IMR-90 (cell line): ENCODE measurements at regions not wholly inside any gene's neighbourhood (a gene's known extent, or its start where the extent isn't known, plus 50 kb on each side); places are given as distances from the start of the nearest gene placed in this dataset.

Experiments used
- ATAC-seq: fragments of 200-7000 bp; cut with Tn5 transposase; 2 replicates; pipeline ENCODE4 v1.9.1; 2020; ENCODE audit warnings: low read depth, mild to moderate bottlenecking, moderate library complexity
- BruUV-seq: library from RNA; stranded (reverse); fragments of 400-500 nt; replicated peaks from 2 replicates; lab custom pipeline; 2021; lab: Mats Ljungman, UMichigan
- CTCF ChIA-PET: fragments of 300-600 bp; formaldehyde crosslinking; extraction: SDS; loops from one replicate; lab custom pipeline; 2021; ENCODE audit warnings: antibody characterized with exemption; lab: Yijun Ruan, JAX
- POLR2A ChIA-PET: fragments of 300-600 bp; sonication (Branson Sonifier 250); formaldehyde crosslinking; loops from one replicate; lab custom pipeline; 2022; ENCODE audit warnings: antibody characterized with exemption; ENCODE audit not compliant: unreplicated experiment; lab: Charles Lee
- DNase-seq: peaks from one replicate; pipeline ENCODE4 v3.0.0; 2013
- H2AFZ ChIP-seq: replicated peaks from 2 replicates; pipeline ENCODE3; 2013; ENCODE audit warnings: low read length, mild to moderate bottlenecking; ENCODE audit not compliant: poor library complexity
- H2AK5ac ChIP-seq: 2 replicates; pipeline ENCODE4 v1.6.1; 2013; ENCODE audit warnings: low read depth, low read length, inconsistent platforms
- H2AK9ac ChIP-seq: replicated peaks from 2 replicates; pipeline ENCODE3; 2013; ENCODE audit warnings: mild to moderate bottlenecking, low read depth, low read length, moderate library complexity; ENCODE audit not compliant: poor library complexity
- H2BK120ac ChIP-seq: 2 replicates; pipeline ENCODE4 v1.6.1; 2013; ENCODE audit warnings: low read depth, low read length, inconsistent platforms
- H2BK15ac ChIP-seq: 3 replicates; pipeline ENCODE4 v1.6.1; 2013; ENCODE audit warnings: low read depth, low read length, inconsistent platforms
- H2BK20ac ChIP-seq: 2 replicates; pipeline ENCODE4 v1.6.1; 2013; ENCODE audit warnings: low read depth, mild to moderate bottlenecking, inconsistent platforms, low read length, moderate library complexity
- H2BK5ac ChIP-seq: 2 replicates; pipeline ENCODE4 v1.6.1; 2013; ENCODE audit warnings: mild to moderate bottlenecking, low read depth, low read length, inconsistent platforms; ENCODE audit not compliant: poor library complexity, severe bottlenecking
- H3K14ac ChIP-seq: replicated peaks from 2 replicates; pipeline ENCODE4 v1.6.1; 2013; ENCODE audit warnings: low read depth, low read length, inconsistent platforms
- H3K18ac ChIP-seq: 2 replicates; pipeline ENCODE4 v1.6.1; 2013; ENCODE audit warnings: low read depth, low read length, control low read depth
- H3K23ac ChIP-seq: 2 replicates; pipeline ENCODE4 v1.6.1; 2013; ENCODE audit warnings: low read depth, low read length, inconsistent platforms
- H3K27ac ChIP-seq: 2 replicates; pipeline ENCODE4 v1.5.1; 2013; ENCODE audit warnings: mild to moderate bottlenecking, control low read depth, low read length; ENCODE audit not compliant: insufficient read depth
- H3K27me3 ChIP-seq: 2 replicates; pipeline ENCODE4 v1.6.1; 2013; ENCODE audit warnings: low read length; ENCODE audit not compliant: control insufficient read depth, insufficient read depth
- H3K36me3 ChIP-seq: 2 replicates; pipeline ENCODE4 v1.6.1; 2013; ENCODE audit warnings: low read length, mixed read lengths; ENCODE audit not compliant: control insufficient read depth, insufficient read depth
- H3K4ac ChIP-seq: 2 replicates; pipeline ENCODE4 v1.6.1; 2013; ENCODE audit warnings: low read depth, low read length, inconsistent platforms
- H3K4me1 ChIP-seq: 2 replicates; pipeline ENCODE4 v1.6.1; 2013; ENCODE audit warnings: low read length, mixed read lengths; ENCODE audit not compliant: control insufficient read depth, insufficient read depth
- H3K4me2 ChIP-seq: 2 replicates; pipeline ENCODE4 v1.6.1; 2013; ENCODE audit warnings: low read depth, mild to moderate bottlenecking, control low read depth, low read length, moderate library complexity
- H3K4me3 ChIP-seq: 2 replicates; pipeline ENCODE4 v1.5.1; 2013; ENCODE audit warnings: low read depth, mild to moderate bottlenecking, control low read depth, low read length, moderate library complexity; ENCODE audit not compliant: insufficient read depth
- H3K56ac ChIP-seq: 2 replicates; pipeline ENCODE4 v1.6.1; 2013; ENCODE audit warnings: low read length, inconsistent platforms; ENCODE audit not compliant: insufficient read depth; ENCODE audit errors: extremely low read depth
- H3K79me1 ChIP-seq, 2 experiments: 2 replicates each; pipeline ENCODE4 v1.6.1; 2013; ENCODE audit warnings: low read length in 2 of 2, inconsistent platforms in 1 of 2, low read depth in 1 of 2
- H3K9ac ChIP-seq: 2 replicates; pipeline ENCODE4 v1.6.1; 2013; ENCODE audit warnings: low read depth, low read length, control low read depth
- H3K9me1 ChIP-seq: 2 replicates; pipeline ENCODE4 v1.6.1; 2013; ENCODE audit warnings: low read length, inconsistent platforms; ENCODE audit not compliant: insufficient read depth
- H3K9me3 ChIP-seq: 2 replicates; pipeline ENCODE4 v1.6.1; 2013; ENCODE audit warnings: low read length; ENCODE audit not compliant: control insufficient read depth, insufficient read depth
- H4K20me1 ChIP-seq: 2 replicates; pipeline ENCODE4 v1.6.1; 2013; ENCODE audit warnings: low read length, inconsistent platforms; ENCODE audit not compliant: insufficient read depth
- H4K5ac ChIP-seq: 2 replicates; pipeline ENCODE4 v1.6.1; 2013; ENCODE audit warnings: mild to moderate bottlenecking, low read depth, low read length, control low read depth
- H4K8ac ChIP-seq, 2 experiments: 2 replicates each; pipeline ENCODE4 v1.6.1; 2013; ENCODE audit warnings: low read depth in 2 of 2, low read length in 2 of 2, control low read depth in 1 of 2, inconsistent platforms in 1 of 2
- H4K91ac ChIP-seq: 2 replicates; pipeline ENCODE4 v1.6.1; 2013; ENCODE audit warnings: low read depth, low read length, inconsistent platforms; ENCODE audit not compliant: insufficient read depth
- BHLHE40 ChIP-seq: fragments of 150-350 bp; IDR thresholded peaks from 2 replicates; pipeline ENCODE4 v1.6.1; 2016; ENCODE audit warnings: mild to moderate bottlenecking, low read depth, low read length
- CEBPB ChIP-seq: IDR thresholded peaks from 2 replicates; pipeline ENCODE4 v1.6.1; 2012; ENCODE audit warnings: low read depth, low read length, improper control_type of control experiment
- CHD1 ChIP-seq: IDR thresholded peaks from 2 replicates; pipeline ENCODE4 v1.6.1; 2012; ENCODE audit warnings: low read depth, low read length, improper control_type of control experiment
- FOS ChIP-seq: fragments of 150-350 bp; IDR thresholded peaks from 2 replicates; pipeline ENCODE4 v1.6.1; 2016; ENCODE audit warnings: low read depth, low read length
- MAFK ChIP-seq: IDR thresholded peaks from 2 replicates; pipeline ENCODE4 v1.6.1; 2012; ENCODE audit warnings: low read depth, low read length, improper control_type of control experiment
- MXI1 ChIP-seq: IDR thresholded peaks from 2 replicates; pipeline ENCODE4 v1.6.1; 2012; ENCODE audit warnings: low read depth, mild to moderate bottlenecking, low read length, moderate library complexity, borderline replicate concordance
- RFX5 ChIP-seq: IDR thresholded peaks from 2 replicates; pipeline ENCODE4 v1.8.0; 2012; ENCODE audit warnings: low read depth, mild to moderate bottlenecking, low read length, moderate library complexity
- SMC3 ChIP-seq: fragments of 150-350 bp; IDR thresholded peaks from 2 replicates; pipeline ENCODE4 v1.6.1; 2016; ENCODE audit warnings: low read depth, mild to moderate bottlenecking, antibody characterized with exemption, low read length, moderate library complexity
- WGBS, 2 experiments: methylation state at CpG; one replicate each; pipeline versions ENCODE4 v1.1.5 to v1.1.7; 2013; ENCODE audit warnings: missing lambda C conversion rate in 2 of 2; ENCODE audit not compliant: insufficient read length in 1 of 2; ENCODE audit errors: extremely low coverage in 2 of 2; 5-methylcytosine and 5-hydroxymethylcytosine counted together
- dilution Hi-C: fragments of 300-500 bp; cut with HindIII; formaldehyde crosslinking; loops from one replicate; pipeline ENCODE4 v1.14.3; 2018; ENCODE audit warnings: low sequenced_read_pairs; ENCODE audit not compliant: unreplicated experiment
- in situ Hi-C: fragments of 300-500 bp; cut with MboI; formaldehyde crosslinking; loops from 3 replicates; pipeline ENCODE4 v1.14.3; 2019; ENCODE audit warnings: low sequenced_read_pairs, inconsistent platforms, mixed read lengths
- intact Hi-C: fragments of 100-400 bp; cut with micrococcal nuclease; formaldehyde crosslinking; loops from 2 replicates; pipeline ENCODE4 v1.10.0; 2022
- TF ChIP-seq, protein P1 (sequence below): fragments of 150-350 bp; IDR thresholded peaks from 2 replicates; pipeline ENCODE4 v1.6.1; 2017; ENCODE audit warnings: mild to moderate bottlenecking, antibody characterized with exemption, low read length, low read depth

DNA sequence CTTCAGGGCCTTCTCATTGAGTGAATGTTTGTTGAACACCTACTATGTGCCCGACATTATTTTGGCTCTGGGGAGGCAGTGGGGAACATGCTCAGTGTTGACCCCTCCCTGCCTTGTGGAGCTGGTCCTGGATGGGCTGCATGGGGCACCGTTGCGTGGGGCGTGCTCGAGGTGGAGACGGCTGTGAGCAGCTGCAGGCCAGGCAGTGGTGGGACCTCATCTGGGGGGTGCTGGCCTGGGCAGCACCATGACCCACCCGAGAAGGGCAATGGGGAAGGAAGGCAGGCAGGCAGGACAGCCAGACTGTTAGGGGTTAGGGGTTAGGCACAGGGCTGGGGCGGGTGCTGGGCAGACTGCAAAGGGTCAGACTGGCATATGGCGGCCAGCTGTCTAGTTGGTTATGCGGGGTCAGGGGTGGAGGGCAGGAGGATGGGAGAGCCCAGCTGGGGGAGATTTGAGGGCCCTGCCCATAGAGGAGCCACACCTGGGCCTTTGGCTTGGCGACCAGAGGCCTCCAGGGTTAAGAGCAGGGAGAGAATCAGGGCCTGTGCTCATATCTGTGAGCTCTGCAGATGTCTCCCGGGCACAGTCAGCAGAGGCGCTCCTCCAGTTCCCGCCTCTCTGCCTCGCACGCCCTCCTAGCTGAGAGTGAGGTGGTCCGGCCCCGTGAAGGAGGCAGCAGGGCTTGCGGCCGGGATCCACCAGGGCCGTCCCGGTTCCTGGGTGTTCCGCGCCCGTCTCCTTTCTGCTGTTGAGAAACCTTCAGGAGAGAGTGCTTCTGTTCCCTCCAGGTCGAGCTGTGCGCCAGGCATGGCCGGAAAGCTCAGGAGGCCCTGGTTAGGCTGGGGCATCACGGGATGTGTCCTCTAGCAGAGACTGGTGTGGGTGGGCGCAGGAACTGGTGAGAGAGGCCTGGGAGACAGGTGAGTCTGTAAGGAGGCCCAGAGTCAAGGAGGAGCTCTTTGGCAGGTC is 73.3 kb downstream of the RGS12 start:
- Histone ChIP-seq H3K4me2 (no peak overlapping the region), H3K4me1 (peaks cover 18% of the 10 kb centered on the region), H3K79me1 (peaks cover 29 to 74% of the 10 kb centered on the region in 2 experiments), H2BK120ac (no peak overlapping the region), H4K5ac (no peak overlapping the region), H3K27ac (no peak overlapping the region), H2AK9ac (no peak overlapping the region), H2BK15ac (no peak overlapping the region), H2BK5ac (no peak overlapping the region), H2AK5ac (no peak overlapping the region), H3K23ac (no peak overlapping the region), H3K4me3 (no peak overlapping the region), H3K18ac (no peak overlapping the region), H4K8ac (no peak overlapping the region), H2BK20ac (no peak overlapping the region), H4K91ac (no peak overlapping the region), H3K9me1 (peaks cover 23% of the 10 kb centered on the region), H3K56ac (no peak overlapping the region), H4K20me1 (peaks cover 52% of the 10 kb centered on the region), H2AFZ (no peak overlapping the region), H3K9ac (no peak overlapping the region), H3K27me3 (no peaks in the 10 kb centered on the region), H3K4ac (no peak overlapping the region), H3K14ac (no peak overlapping the region), H3K36me3 (no peaks in the 10 kb centered on the region), H3K9me3 (no peaks in the 10 kb centered on the region)
- TF ChIP-seq SMC3 (no peak), MAFK (no peak), MXI1 (no peak), CHD1 (no peak), RFX5 (no peak), CEBPB (no peak), BHLHE40 (no peak), FOS (no peak)
- TF ChIP-seq, protein P1, sequence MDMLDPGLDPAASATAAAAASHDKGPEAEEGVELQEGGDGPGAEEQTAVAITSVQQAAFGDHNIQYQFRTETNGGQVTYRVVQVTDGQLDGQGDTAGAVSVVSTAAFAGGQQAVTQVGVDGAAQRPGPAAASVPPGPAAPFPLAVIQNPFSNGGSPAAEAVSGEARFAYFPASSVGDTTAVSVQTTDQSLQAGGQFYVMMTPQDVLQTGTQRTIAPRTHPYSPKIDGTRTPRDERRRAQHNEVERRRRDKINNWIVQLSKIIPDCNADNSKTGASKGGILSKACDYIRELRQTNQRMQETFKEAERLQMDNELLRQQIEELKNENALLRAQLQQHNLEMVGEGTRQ: no peak
- in situ Hi-C loops (no loop called here), dilution Hi-C loops (no loop called here), intact Hi-C loops (no loop called here)
- POLR2A ChIA-PET: no interaction called here
- 91% methylated on average over 11 of the region's 30 CpGs; no CpG with 5 or more reads in 1 of the 2 experiments for WGBS, 2 experiments
- CTCF ChIA-PET: no interaction called here
- ATAC-seq (no peak), DNase-seq (no peak)
- BruUV-seq: no TSS peak
